Thyroid gland (tissue), 4 donors: ENCODE measurements at regions not wholly inside any gene's neighbourhood (a gene's known extent, or its start where the extent isn't known, plus 50 kb on each side); places are given as distances from the start of the nearest gene placed in this dataset.
"Not testable (repeated sequence)": the region's sequence is repeated elsewhere in the genome, so short reads cannot be mapped to it uniquely, and the experiment has no call there.

ENCODE experiments used
- DNase-seq, 2 donors: peaks; one replicate each; pipeline ENCODE4 v3.0.0-alpha.2; 2019
- H3K27ac ChIP-seq, 3 donors: fragments of 200-600 bp; sonication (generic); 1 replicate in 2 of 3; 2 replicates in 1 of 3; pipeline ENCODE4 v1.5.1; 2016 to 2019; ENCODE audit warnings: mild to moderate bottlenecking in 1 of 3, moderate library complexity in 1 of 3
- H3K27me3 ChIP-seq: fragments of 200-600 bp; sonication (generic); one replicate; pipeline ENCODE4 v1.5.1; 2019
- H3K36me3 ChIP-seq, 2 donors: fragments of 200-600 bp; sonication (generic); one replicate each; pipeline ENCODE4 v1.5.1; 2016 to 2019
- H3K4me1 ChIP-seq, 2 donors: fragments of 200-600 bp; sonication (generic); one replicate each; pipeline ENCODE4 v1.5.1; 2017 to 2019
- H3K4me3 ChIP-seq, 3 donors: fragments of 200-600 bp; sonication (generic); replicated peaks in 1 of 3; 1 replicate in 2 of 3; 2 replicates in 1 of 3; pipeline ENCODE4 v1.5.1; 2016; ENCODE audit warnings: mild to moderate bottlenecking in 1 of 3
- H3K9me3 ChIP-seq: fragments of 200-600 bp; sonication (generic); one replicate; pipeline ENCODE4 v1.5.1; 2017
- POLR2A ChIP-seq, 2 donors: fragments of 450-650 bp; IDR thresholded peaks; one replicate each; pipeline ENCODE4 v1.6.1; 2017; ENCODE audit warnings: antibody characterized with exemption in 2 of 2, mild to moderate bottlenecking in 2 of 2, moderate library complexity in 1 of 2
- WGBS, 2 donors: methylation state at CpG; one replicate each; pipeline ENCODE4 v1.1.5; 2017; 5-methylcytosine and 5-hydroxymethylcytosine counted together
- intact Hi-C: fragments of 100-400 bp; cut with DNase I; formaldehyde crosslinking; loops from one replicate; pipeline ENCODE4 v1.15.1; 2023
- TF ChIP-seq, protein P1 (sequence below), 6 experiments: fragments of 200-600 bp in 3 of 6; fragments of 450-650 bp in 3 of 6; sonication (generic) in 3 of 6; IDR thresholded peaks; one replicate each; pipeline ENCODE4 v1.5.1; 2016 to 2019; ENCODE audit warnings: antibody characterized with exemption in 6 of 6, mild to moderate bottlenecking in 2 of 6, inconsistent platforms in 1 of 6, moderate library complexity in 1 of 6

DNA sequence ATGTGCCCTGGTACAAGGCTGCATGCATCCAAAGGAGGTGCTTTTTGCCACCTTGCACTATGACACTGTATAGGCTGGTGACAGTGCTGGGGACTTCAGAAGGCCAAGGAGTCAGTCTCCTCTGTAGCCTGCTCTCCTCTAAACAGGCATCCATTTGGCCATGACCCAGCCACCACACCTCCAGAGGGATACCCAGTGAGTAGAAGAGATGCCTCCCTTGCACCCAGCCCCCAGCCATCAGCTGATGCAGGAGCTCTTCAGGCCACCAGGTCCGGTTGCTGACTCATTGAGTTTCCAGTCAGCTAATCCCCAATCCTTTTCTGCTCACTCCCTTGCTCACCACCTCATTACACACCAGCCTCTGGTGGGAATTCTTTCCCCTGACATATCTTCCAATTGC, 99.8 kb downstream of the PJA1 start:
- H3K27ac ChIP-seq = no peak overlapping the region
- intact Hi-C loops = no loop called here
- WGBS, 2 donors = 25% methylated on average over 1 of the region's 1 CpG; no CpG with 5 or more reads in 1 of the 2 donors
- no peaks in the 10 kb centered on the region for H3K9me3 ChIP-seq
- no peaks in the 10 kb centered on the region for H3K36me3 ChIP-seq
- TF ChIP-seq, protein P1, sequence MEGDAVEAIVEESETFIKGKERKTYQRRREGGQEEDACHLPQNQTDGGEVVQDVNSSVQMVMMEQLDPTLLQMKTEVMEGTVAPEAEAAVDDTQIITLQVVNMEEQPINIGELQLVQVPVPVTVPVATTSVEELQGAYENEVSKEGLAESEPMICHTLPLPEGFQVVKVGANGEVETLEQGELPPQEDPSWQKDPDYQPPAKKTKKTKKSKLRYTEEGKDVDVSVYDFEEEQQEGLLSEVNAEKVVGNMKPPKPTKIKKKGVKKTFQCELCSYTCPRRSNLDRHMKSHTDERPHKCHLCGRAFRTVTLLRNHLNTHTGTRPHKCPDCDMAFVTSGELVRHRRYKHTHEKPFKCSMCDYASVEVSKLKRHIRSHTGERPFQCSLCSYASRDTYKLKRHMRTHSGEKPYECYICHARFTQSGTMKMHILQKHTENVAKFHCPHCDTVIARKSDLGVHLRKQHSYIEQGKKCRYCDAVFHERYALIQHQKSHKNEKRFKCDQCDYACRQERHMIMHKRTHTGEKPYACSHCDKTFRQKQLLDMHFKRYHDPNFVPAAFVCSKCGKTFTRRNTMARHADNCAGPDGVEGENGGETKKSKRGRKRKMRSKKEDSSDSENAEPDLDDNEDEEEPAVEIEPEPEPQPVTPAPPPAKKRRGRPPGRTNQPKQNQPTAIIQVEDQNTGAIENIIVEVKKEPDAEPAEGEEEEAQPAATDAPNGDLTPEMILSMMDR (IDR thresholded peaks at IDR 0.05) = no peak
- no peak for TF ChIP-seq POLR2A (IDR thresholded peaks at IDR 0.05)
- no peaks in the 10 kb centered on the region for H3K4me1 ChIP-seq
- H3K27me3 ChIP-seq = no peaks in the 10 kb centered on the region
- H3K4me3 ChIP-seq = no peak overlapping the region
- no peak for DNase-seq

DNA sequence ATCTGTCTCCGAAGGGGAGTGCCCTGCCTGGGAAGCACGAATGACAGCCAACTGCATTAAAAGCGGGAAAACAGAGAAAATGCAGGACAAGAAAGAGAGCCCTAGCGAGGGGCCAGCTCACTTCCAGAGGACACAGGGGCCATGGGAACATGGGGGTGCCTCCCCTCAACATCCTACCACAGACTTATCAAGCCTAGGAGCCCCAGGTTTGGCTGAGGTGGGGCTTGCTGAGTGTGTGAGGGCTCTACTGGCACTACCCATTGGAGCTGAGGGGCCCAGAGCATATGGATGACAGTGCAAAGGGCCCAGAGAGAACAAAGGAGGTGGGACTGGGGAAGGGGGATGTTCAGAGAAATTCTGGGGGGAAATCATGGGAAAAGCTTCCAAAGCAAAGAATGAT, 101.8 kb downstream of the PJA1 start:
- Histone ChIP-seq H3K27me3 (no peaks in the 10 kb centered on the region), H3K36me3 (no peaks in the 10 kb centered on the region), H3K4me1 (no peaks in the 10 kb centered on the region), H3K27ac (no peak overlapping the region), H3K4me3 (no peak overlapping the region), H3K9me3 (no peaks in the 10 kb centered on the region)
- TF ChIP-seq, protein P1 (IDR thresholded peaks at IDR 0.05) = no peak
- TF ChIP-seq POLR2A (IDR thresholded peaks at IDR 0.05) = no peak
- WGBS, 2 donors = 87 to 95% methylated on average over 4 of the region's 4 CpGs
- DNase-seq = no peak
- intact Hi-C loops = no loop called here

DNA sequence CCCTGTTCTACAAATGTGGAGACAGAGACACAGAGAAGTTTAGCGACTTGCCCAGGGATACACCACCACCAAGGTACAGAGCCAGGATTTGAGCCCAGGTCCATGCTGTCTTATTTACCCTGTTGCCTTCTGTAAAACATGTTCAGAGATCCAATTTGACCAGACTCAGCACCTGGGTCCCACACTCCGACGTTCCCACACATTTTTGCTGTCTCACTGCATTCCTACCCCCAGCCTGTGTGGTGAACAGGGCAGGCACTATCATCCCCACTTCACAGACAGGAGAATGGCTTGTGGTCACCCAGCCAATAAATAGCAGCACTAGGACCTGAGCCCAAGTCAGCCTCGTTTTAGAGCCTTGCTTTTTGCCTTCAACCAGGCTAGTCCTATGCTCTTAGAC, 102.8 kb downstream of the PJA1 start:
- Histone ChIP-seq H3K4me1 (no peaks in the 10 kb centered on the region), H3K36me3 (no peaks in the 10 kb centered on the region), H3K27me3 (no peaks in the 10 kb centered on the region), H3K9me3 (no peaks in the 10 kb centered on the region), H3K27ac (no peak overlapping the region), H3K4me3 (no peak overlapping the region)
- intact Hi-C loops = no loop called here
- no peak for DNase-seq
- no peak for TF ChIP-seq POLR2A (IDR thresholded peaks at IDR 0.05)
- TF ChIP-seq, protein P1 (IDR thresholded peaks at IDR 0.05) = no peak
- WGBS, 2 donors = 77 to 87% methylated on average over 3 to 4 of the region's 4 CpGs

DNA sequence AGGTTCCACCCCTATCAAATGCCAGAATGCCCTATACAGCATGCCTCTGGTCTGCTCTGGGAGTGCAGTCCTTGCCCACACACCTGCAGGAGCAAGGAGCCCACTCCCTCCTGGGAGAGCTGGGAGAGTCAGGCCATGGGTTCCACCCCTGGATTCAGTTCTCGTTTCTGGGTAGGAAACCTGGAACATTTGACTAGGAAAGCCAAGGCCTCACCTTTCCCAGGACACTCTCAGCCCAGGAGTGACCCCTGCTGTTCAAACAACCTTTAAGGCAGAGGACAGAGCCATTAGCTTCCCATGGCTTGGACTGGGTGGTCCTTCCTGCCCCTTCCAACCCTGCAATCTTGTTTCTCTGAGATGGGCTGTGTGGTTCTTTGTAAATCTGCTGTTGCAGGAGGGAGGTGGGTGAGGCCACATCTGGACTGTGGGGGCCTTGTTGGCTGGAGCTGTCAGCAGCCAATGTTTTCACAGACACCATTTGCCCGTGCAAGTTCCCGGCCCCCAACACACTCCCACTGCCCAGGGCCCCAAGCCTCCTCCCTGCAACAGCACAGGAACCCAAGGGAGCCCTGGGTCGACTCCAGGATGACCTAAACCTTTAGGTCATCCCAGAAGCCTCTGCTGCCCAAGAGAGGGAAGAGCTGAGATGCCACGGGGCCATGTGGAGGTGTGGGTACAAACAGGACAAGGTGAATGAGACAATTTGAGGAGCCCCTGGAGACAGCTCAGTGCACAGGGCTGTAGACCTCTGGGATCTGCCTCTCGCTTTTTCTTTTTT, 104.4 kb downstream of the PJA1 start:
- intact Hi-C loops = loop anchor here (2.0 kb wide), 1 partner anchor 234 kb away; no protein-coding TSS in a partner anchor
- WGBS, 2 donors = 14 to 61% methylated on average over 1 to 3 of the region's 6 CpGs
- peak; percentile 52 to 54 for DNase-seq

DNA sequence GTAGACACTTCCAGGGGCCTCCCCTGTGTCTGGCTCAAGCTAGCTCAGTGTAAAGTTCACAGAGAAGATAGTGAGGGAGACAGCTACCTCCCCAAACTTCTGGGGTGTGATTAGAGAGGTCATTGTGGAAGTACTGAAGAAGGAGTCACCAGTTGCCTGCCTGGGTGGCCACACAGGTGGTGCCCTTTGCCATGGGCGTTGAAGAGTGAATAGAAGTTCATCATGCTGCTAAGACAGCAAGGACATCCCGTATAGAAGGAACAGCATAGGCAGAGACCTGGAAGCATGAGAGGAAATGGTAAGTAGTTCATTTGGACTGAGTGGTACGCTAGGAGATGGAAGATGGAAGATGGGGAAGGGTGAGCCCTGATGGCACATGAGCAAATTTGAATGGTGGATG, 110.1 kb downstream of the PJA1 start:
- WGBS, 2 donors = 93 to 98% methylated on average over 3 of the region's 3 CpGs
- H3K27ac ChIP-seq = no peak overlapping the region
- H3K4me3 ChIP-seq = no peak overlapping the region
- no peaks in the 10 kb centered on the region for H3K4me1 ChIP-seq
- TF ChIP-seq, protein P1 (IDR thresholded peaks at IDR 0.05) = no peak
- no peak for TF ChIP-seq POLR2A (IDR thresholded peaks at IDR 0.05)
- H3K36me3 ChIP-seq = no peaks in the 10 kb centered on the region
- intact Hi-C loops = no loop called here
- H3K27me3 ChIP-seq = no peaks in the 10 kb centered on the region
- no peak for DNase-seq
- H3K9me3 ChIP-seq = no peaks in the 10 kb centered on the region

More for the DNA sequence above, 104.4 kb downstream of the PJA1 start:
- TF ChIP-seq POLR2A (IDR thresholded peaks at IDR 0.05) = no peak
- TF ChIP-seq, protein P1 (IDR thresholded peaks at IDR 0.05) = peak in 4 of 6 experiments; percentile 16 to 56 (median 44)
- Histone ChIP-seq H3K4me1 (no peaks in the 10 kb centered on the region), H3K27me3 (no peaks in the 10 kb centered on the region), H3K36me3 (no peaks in the 10 kb centered on the region), H3K9me3 (no peaks in the 10 kb centered on the region), H3K27ac (no peak overlapping the region), H3K4me3 (no peak overlapping the region)

DNA sequence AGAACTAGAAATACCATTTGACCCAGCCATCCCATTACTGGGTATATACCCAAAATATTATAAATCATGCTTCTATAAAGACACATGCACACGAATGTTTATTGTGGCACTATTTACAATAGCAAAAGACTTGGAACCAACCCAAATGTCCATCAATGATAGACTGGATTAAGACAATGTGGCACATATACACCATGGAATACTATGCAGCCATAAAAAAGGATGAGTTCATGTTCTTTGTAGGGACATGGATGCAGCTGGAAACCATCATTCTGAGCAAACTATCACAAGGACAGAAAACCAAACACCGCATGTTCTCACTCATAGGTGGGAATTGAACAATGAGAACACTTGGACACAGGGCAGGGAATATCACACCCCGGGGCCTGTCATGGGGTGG, 110.8 kb downstream of the PJA1 start:
- H3K9me3 ChIP-seq, H3K27me3 ChIP-seq, DNase-seq, H3K4me1 ChIP-seq, intact Hi-C loops, H3K27ac ChIP-seq, H3K36me3 ChIP-seq, H3K4me3 ChIP-seq: not testable (repeated sequence)
- 94 to 98% methylated on average over 3 of the region's 3 CpGs for WGBS, 2 donors
